GM12872 (cell line): ENCODE measurements at regions not wholly inside any gene's neighbourhood (a gene's known extent, or its start where the extent isn't known, plus 50 kb on each side); places are given as distances from the start of the nearest gene placed in this dataset.

ENCODE experiments used
- TF ChIP-seq, protein P1 (sequence below): IDR thresholded peaks from 3 replicates; pipeline ENCODE4 v1.5.1; 2011; ENCODE audit warnings: low read depth, mild to moderate bottlenecking, low read length, moderate library complexity; ENCODE audit not compliant: insufficient read depth

DNA sequence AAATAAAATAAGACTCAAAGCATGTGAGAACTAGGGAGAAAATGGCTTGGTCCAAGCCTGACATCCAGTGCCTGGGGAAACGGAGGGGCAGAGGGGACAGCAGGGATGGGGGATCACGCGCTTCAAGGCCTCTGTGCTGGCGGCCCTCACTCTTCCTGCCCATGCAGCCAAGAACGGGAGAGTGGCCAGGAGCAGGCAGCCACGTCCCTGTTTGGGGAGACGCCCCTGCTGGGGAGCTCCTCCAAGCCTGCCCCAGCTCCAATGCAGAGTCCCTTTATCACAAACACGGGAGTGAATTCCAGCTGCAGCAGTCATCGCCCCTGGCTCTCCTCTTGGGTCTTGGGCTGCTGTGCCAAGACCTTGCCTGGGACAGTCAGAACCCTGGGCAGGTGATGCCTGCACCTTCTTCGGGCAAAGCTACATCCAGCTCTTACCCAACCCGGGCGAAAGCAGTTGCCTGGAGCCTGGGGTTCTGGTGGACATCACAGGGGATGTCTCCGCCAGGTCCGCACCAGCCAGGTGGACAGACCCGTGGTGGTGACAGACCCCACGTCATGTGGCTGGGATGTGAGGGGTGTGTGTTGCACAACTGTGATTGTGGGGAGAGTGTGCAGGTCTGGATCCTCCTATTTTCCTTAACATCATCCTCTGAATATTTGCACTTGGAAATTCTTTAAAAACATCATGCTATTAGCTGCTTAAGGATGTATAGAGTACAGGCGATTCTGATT is 1391.3 kb downstream of the BRD1 start:
- TF ChIP-seq, protein P1, sequence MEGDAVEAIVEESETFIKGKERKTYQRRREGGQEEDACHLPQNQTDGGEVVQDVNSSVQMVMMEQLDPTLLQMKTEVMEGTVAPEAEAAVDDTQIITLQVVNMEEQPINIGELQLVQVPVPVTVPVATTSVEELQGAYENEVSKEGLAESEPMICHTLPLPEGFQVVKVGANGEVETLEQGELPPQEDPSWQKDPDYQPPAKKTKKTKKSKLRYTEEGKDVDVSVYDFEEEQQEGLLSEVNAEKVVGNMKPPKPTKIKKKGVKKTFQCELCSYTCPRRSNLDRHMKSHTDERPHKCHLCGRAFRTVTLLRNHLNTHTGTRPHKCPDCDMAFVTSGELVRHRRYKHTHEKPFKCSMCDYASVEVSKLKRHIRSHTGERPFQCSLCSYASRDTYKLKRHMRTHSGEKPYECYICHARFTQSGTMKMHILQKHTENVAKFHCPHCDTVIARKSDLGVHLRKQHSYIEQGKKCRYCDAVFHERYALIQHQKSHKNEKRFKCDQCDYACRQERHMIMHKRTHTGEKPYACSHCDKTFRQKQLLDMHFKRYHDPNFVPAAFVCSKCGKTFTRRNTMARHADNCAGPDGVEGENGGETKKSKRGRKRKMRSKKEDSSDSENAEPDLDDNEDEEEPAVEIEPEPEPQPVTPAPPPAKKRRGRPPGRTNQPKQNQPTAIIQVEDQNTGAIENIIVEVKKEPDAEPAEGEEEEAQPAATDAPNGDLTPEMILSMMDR: no peak

DNA sequence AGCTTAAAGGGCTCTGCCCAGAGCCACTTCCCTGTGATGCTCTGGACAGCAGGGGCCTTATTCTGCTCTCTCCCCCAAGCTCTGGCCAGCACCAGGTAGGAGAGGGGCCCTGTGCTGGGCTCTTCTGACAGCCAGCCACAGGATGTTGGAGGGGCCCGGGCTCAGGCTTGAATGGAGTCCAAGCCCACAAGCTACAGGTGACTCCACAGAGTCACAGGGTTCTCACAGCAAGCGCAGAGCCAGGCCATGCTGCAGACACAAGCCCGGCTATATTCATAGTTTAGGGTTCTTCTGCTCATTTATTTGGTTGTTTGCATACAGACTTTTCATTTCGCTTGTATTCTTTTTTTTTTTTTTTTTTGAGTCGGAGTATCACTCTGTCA is 1392.8 kb downstream of the BRD1 start:
- TF ChIP-seq, protein P1: no peak

- TF ChIP-seq, protein P1: no peak
These were observed 1393.4 kb downstream of the BRD1 start for GRCh38 chr22:48434156-48434867.

DNA sequence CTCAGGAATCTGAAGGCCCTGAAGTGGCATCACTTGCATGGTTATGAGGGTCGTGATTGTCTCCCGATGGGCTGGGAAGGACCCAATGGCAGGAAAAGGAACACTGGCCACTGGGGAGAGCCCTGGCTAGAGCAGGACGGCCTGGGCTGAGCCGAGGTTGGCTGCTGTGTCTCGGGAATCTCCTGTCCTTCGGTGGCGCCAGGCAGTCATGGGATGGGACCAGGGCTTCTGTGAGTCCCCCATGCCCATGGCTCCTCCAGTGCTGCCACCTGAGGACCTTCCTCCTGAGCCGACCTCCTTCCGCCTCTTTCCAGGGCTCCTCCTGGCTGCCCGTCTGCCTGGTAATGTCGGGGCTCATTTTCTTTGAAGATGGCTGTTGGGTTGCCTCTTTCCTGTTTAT is 1394.0 kb downstream of the BRD1 start:
- TF ChIP-seq, protein P1: no peak

GRCh38 chr22:48432781-48433518 is 1394.7 kb downstream of the BRD1 start:
- TF ChIP-seq, protein P1: no peak

DNA sequence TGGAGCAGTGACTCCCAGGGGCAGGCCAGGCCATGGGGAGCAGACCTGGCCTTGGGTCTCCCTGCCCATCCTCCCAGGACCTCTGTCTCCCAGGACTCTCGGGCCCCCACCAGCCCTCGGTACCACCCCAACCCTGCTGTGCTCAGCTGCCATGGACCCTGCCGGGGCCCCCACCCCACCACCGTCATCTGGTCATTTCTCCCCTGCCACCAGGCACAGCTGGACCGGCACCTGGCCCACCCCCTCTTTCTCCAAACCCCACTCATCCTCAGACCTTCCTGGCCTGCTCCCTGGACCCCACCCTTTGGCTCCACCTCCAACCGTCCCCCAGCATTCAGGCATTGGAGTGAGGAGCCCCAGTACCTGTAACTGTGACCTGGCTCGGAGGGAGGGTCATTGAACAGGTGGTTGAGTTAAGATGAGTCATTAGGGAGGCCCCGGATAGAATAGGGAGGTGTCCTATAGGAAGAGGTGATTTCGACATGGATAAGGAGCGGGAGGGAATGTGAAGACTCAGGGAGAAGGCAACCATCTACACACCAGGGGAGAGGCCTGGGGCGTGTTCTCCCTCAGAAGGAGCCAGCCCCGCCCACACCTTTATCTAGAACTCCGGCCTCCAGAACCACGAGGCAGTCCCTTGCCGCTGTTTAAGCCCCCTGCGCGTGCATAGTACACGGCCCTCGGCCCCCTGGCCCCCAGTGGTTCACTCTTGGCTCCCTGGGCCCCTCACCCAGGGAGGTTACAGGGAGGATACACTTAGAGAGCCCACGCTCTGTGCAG is 1395.9 kb downstream of the BRD1 start:
- TF ChIP-seq, protein P1: no peak
